ENCODE measurements at regions not wholly inside any gene's neighbourhood (a gene's known extent, or its start where the extent isn't known, plus 50 kb on each side); places are given as distances from the start of the nearest gene placed in this dataset.

DNA sequence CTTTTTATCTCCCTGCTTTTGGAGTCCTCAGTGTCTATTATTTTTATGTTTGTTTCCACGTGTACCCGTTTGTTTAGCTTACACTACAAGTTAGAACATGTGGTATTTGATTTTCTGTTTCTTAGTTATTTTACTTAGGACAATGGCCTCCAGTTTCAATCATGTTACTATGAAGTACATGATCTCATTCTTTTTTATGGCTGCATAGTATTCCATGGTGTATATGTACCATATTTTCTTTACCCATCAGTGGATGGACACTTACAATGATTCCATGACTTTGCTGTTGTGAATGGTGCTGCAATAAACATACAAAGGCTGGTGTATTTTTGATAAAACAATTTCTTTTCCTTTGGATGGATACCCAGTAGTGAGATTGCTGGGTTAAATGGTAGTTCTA lies 269.5 kb downstream of the HS3ST3A1 start:
- no peak for ATAC-seq
- intact Hi-C loops (cut with DNase I) = no loop called here
- DNase-seq (ENCODE audit: missing footprints) = no peak

DNA sequence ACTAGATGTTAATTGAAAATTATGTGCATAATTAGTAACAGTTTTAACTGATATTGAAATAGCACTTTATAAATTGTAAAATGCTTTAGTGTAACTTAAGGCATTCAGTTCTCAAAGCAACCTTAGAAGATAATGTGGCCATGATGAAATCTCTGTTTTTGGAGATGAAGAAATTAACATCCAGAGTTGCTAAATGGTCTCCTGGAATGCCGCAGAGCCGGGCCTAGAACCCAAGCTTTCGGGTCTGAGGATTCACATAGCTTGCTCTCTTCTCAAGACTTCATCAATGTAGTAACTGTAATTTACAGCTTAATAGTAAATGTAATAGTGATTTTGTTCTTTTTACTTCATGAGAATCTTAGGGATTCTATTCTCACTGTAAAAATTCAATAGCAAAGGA lies 272.3 kb downstream of the HS3ST3A1 start:
- DNase-seq (ENCODE audit: missing footprints) (no peak), ATAC-seq (no peak)
- intact Hi-C loops (cut with DNase I) = no loop called here

DNA sequence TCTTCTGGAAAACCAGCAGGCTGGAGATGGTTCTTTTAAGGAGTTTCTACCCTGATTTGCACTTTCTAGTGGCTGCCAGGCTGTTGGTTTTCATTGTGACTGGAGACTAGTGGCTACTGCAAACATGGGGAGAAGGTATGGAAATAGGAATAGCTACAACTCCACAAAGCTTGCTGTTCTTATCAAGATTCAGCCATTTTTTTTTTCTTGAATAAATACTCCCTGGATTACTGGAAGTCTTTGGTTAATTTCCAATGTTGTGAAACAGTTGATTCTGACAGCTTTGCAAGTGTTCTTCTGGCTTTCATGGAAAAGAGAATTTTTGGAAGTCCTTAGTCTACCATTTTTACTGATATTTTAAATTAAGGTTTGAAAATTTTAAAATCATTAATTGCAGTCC lies 277.7 kb downstream of the HS3ST3A1 start:
- no peak for DNase-seq (ENCODE audit: missing footprints)
- ATAC-seq = no peak

DNA sequence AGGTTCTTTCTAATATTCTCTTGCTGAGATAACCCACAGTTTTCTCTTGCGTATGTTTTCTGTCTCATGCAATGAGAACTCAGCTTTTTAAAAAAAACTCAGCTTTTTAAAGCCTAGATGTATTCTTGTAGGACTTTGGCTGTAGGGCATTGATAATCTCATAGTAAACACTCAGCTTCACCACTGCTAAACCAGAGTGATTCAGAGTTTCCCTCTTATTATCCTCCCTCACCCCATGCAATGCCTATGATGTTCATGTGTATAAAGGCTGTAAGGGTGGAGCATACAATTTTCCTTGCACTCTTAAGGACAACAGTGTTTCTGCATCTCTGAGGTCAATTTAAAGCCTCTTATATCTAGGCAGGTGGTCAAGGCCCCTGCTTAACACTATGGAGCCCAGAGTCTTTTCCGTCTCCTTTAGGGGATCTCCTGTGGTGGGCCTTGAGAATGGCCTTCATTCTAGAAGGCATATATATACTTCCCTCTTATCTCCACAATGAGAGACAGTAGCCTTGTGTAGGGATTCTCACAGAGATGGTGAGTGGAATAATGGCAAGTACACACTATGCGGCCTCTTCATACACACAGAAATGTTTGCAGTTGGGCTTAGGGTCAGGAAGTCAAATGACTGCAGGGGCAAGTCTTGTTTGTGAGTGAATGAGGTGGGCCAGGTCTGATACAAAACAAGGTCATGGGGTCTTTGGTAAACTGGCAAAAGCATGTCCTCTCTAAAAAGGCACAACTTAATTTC lies 279.6 kb downstream of the HS3ST3A1 start:
- intact Hi-C loops (cut with DNase I) = no loop called here
- no peak for ATAC-seq
- DNase-seq (ENCODE audit: missing footprints) = no peak

More for the DNA sequence above, 277.7 kb downstream of the HS3ST3A1 start:
- intact Hi-C loops (cut with DNase I) = no loop called here

DNA sequence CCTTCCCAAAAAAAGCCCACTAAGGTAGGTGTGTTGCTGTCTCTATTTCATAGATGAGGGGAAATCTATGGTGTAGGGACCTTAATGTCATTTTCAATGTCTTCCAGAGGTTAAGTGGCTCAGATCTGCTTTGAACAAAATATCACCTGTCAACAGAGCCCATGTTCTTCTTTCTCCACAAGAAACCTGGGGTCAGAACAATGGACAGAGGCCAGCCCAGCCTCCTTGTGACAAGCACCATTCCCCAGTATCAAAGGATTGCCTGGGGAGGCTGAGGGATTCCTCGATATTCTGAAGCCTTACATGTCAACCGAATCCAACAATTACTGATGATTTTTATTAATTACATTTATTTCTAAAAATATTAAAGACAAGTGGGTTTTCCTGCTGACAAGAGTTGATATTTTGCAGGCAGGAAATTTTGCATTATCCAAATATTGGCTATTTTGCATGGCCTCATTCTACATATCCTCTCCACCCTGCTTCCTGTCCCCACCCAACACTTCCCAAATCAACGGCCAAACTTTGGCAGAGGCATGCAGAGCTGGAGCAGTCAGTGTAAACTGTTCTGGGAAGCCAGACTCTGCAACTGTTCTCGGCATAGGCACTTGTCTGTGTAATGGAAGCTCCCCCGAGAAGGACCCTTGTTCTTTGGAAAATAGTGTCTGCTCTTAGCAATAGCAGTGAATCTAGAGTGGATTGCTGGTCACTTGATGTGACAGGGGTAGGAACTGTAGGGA lies 281.5 kb downstream of the HS3ST3A1 start:
- DNase-seq (ENCODE audit: missing footprints) (no peak), ATAC-seq (peak; percentile 48)
- intact Hi-C loops (cut with DNase I) = no loop called here

DNA sequence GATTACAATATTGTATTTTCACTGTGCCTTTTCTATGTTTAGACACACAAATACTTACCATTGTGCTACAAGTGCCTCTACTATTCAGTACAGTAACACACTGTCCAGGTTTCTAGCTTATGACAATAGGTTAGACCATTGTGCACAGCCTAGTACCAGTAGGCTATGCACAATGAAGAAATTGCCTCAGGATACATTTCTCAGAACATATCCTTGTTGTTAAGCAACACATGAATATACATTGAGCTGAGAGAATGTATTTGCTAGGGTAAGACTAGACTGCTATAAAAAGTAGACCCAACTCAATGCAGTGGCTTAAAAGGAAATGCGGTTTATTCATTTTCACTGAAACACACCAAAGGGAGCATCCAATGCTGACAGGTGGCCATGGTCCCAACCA lies 285.1 kb downstream of the HS3ST3A1 start:
- DNase-seq (ENCODE audit: missing footprints) = no peak
- no peak for ATAC-seq
- intact Hi-C loops (cut with DNase I) = no loop called here

DNA sequence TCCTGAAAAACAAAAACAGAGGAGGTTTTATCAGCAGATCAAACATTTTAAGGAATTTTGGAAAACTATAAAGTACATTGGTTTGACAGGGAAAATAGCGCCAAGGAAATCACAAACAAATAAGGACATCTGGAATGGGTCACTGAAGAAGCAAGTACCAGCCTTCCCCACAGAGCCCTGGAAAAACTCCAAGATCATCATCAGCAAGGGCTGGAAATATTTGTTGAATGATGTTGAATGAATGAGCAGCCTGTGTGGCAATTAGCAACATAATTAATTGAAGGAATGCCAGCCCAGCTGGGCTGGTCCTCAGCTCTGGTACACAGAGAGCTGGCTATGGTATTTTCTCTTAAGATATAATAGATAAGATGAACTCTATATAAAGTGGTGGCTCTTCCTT lies 290.4 kb downstream of the HS3ST3A1 start:
- ATAC-seq = no peak
- no peak for DNase-seq (ENCODE audit: missing footprints)
- intact Hi-C loops (cut with DNase I) = no loop called here

DNA sequence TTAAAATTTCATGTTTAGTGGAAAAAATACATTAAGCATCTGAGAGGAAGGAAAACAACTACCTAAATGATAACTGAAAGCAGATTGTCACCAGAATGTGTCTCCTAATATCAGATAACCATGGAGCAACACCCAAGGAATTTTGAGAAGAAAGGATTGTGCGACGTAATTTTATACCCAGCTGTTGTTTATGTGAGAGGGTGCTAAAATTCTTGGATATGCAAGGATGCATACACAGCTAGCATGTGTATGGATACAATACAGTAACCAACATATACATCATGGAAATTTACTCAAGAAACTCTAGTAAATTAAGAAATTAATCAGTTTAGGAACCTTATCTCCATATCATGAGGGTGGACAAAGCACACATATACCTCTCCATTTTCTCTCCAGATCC lies 290.9 kb downstream of the HS3ST3A1 start:
- intact Hi-C loops (cut with DNase I) = no loop called here
- DNase-seq (ENCODE audit: missing footprints) (no peak), ATAC-seq (no peak)

DNA sequence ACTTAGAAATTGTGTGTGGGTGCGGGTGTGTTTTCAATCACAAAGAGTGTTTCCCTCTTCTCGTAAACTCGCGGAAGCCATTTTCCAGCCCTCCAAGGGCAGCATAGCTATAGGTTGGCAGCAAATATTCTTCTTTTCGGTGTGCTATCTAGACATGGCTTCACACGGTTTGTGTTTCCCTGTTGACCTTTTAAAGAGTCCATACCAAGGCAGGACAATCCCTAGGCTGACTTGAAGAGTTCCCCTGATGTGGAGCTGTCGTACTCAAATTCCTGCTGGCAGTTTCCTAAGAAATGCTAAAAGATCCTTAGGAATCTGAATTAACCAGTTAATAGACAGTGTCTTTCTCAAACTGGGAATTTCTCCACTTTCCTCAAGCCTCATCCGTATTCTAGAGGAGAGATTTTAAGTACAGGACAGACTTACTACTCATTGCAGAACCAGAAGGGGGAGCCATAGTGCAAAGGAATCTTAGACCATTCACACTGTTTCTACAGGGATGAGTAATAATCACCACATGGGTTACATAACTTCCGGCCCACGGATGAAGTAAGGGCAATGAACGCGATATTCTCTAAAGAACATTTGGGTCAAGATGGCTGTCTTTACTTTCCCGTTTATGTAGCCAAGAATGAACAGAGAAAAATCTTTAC lies 288.6 kb upstream of the ELAC2 start:
- no peak for ATAC-seq
- DNase-seq (ENCODE audit: missing footprints) = no peak
- intact Hi-C loops (cut with DNase I) = no loop called here

DNA sequence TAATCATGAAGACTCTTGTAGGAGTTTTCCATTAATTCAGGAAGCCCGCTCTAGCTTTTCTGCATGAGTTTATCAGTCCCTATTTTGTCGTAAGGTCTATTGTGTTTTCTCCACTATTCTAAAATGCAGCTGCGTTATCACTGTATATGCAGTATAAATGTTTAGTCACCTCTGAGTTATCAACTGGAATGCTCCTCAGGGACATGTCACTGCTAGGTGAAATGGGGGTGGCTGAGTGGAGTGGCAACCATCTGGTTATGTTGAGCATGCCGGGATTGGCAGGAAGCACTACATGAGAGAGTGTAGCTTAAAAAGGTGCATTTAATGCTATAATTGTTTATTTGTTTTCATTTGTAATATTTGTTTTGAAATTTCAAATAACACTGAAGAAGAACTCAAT lies 285.2 kb upstream of the ELAC2 start:
- no peak for ATAC-seq
- intact Hi-C loops (cut with DNase I) = no loop called here

DNA sequence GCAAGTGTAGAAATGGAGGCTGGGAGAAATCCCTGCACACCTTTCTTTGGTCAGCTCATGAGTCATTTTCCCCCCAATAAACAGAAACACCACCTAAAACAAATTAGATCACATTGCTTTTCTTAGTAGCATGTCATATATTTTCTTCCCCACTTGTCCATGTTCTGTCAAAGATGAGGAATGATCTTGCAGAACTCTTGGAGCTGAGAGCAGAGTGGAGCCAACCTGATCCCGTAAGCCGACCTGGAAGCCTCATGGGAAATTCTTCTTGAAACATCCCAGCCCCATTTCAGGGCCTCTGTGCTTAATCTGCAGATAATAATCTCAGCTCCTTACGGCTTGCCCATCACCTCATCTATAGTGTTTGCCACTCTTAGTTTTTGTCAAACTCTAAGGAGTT lies 284.6 kb upstream of the ELAC2 start:
- ATAC-seq (no peak), DNase-seq (ENCODE audit: missing footprints) (no peak)
- intact Hi-C loops (cut with DNase I) = no loop called here

More for the DNA sequence above, 285.2 kb upstream of the ELAC2 start:
- no peak for DNase-seq (ENCODE audit: missing footprints)

DNA sequence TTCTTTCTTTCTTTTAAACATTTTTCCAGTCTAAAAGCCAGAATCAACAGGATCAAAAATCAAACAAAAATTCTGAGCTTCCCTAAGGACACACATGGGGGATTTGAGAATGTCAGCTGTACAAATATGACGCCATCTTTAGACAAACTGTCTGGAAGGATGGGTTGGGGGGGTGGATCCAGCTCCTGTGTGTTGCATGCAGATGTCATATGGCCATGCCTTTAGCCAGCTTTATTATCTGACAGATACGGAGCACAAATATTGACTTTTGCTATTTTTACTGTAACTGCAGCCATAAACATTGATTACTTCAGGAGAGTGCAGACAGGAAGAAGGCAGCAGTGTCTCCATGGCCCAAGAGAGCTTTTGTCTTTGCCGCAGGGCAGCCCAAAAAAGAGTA lies 279.4 kb upstream of the ELAC2 start:
- intact Hi-C loops (cut with DNase I) = no loop called here
- ATAC-seq (no peak), DNase-seq (ENCODE audit: missing footprints) (no peak)

DNA sequence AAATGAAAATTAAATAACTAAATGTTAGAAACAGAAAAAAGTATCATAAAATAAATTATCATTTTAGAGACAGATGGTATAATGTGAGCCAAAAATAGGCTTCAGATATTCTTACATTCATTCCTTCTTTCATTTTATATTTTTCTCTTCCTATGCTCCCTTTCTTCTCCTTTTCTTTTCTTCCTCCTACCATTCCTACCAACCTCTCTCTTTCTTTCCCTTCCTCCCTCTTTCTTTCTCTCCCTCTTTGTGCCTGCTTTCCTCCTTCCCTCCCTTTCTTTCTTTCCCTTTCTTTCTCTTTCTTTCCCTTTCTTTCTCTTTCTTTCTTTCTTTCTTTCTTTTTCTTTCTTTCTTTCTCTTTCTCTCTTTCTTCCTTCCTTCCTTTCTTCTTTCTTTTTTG lies 275.6 kb upstream of the ELAC2 start:
- DNase-seq (ENCODE audit: missing footprints) (no peak), ATAC-seq (no peak)
- intact Hi-C loops (cut with DNase I) = no loop called here

DNA sequence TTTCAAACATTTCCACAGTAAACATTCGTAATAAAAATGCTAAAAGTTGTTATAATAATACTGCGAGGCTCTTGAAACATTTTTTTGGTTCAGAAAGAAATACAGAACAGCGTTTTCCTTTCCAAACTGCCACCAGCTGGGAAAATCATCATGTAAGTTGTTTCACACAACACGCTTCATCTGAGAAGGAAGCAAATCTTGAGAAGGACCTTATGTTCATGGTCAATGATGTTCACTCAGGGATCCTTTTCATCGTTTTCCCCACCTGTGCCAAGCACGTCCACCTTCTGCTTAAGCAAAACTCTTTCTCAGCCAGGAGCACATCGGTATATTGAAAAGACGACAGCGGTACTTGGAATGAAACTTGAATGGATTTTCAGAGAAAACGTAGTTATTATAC lies 274.5 kb upstream of the ELAC2 start:
- DNase-seq (ENCODE audit: missing footprints) = no peak
- no peak for ATAC-seq
- intact Hi-C loops (cut with DNase I) = no loop called here

DNA sequence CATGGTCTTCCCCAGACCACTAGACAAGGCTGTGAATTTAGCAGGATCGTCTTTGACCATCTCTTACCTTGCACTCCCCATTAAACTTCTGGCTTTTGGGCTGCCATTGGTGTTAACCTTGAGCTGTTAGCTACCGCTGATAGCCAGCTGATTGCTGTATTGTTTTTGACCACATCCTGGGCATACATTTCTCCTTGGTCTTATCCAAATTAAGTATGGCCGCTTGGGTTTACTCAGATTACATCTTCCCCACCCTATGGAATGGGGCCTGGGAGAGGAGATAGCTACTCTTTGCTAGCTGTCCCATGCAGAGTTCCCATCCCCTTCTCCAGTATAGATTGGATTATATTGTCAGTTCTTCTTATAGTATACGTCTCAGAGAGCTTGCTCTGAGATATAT lies 270.4 kb upstream of the ELAC2 start:
- DNase-seq (ENCODE audit: missing footprints) (no peak), ATAC-seq (no peak)
- intact Hi-C loops (cut with DNase I) = no loop called here

DNA sequence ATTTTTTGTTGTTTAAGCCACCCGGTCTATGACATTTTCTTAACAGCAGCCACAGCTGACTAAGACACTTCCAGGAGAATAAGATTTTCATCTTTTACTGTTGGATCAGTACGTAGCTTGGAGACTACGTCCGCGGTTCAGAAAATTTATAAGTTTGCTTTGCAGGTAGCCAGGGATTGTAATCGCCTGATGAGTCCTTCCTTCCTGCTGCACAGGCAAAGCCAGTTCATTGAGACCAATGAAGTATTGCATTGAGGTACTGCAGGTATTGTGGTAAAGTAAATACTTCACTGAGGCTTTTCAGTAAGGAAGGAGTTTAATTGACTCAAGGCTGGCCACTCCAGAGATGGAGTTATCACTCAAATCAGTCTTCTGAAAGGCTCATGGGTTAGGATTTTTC lies 269.4 kb upstream of the ELAC2 start:
- DNase-seq (ENCODE audit: missing footprints) (no peak), ATAC-seq (no peak)
- intact Hi-C loops (cut with DNase I) = no loop called here

DNA sequence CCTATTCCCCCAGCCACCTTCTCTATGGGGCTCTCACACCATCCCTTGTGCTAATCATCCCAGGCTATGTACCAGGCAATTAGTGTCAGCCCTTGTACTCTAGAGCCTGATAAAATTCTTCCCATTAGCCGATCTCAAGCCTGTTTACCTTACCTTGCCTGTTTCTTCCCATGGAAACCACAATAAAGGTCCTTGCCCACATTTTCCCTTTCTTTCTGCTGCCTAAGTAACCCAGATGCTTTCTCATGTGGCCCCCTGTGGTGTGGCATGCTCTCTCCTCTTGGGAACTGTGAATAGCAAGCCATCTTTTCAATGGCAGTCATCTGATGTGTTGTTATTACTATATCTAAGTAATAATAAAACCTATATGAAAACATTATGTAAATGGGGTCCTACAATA lies 265.8 kb upstream of the ELAC2 start:
- intact Hi-C loops (cut with DNase I) = no loop called here
- DNase-seq (ENCODE audit: missing footprints) = no peak
- ATAC-seq = no peak

DNA sequence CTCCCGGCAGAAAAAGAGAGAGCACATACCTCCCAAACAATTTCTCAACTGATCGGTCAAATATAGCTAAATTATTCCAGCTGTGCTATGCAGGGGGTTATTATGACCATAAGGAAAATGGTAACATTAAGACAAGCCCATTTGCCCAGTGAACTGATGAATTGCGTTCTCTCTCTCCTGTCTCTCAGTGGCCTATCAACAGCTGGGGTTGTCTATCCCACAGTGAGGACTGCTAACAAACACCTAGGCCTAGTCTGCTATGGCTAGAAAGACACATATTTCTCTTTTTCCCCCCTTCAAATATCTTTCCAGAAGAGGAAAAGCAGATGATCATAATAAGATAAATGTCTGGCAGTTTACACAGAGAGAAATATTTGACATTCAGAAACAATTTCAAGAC lies 263.8 kb upstream of the ELAC2 start:
- DNase-seq (ENCODE audit: missing footprints) (no peak), ATAC-seq (no peak)
- intact Hi-C loops (cut with DNase I) = no loop called here

DNA sequence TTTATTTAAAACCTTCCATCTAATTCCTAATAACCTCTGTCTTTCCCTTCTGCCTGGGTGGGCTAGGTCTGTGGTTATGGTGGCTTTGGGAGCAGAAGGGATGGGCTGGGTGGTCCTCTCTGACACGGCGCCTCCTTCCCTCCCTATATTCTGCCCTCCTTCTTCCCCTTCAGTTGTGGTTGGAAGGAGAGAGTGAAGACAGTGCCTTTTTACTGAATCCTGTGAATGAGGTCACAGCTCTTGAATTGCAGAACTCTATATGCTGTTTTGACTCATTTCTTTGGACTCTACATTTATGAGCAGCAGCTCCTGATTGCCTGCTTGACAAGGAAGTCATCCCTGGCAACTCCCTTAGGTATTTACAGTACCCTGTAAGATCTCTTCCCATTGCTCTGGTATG lies 256.0 kb upstream of the ELAC2 start:
- intact Hi-C loops (cut with DNase I) = no loop called here
- ATAC-seq = no peak

DNA sequence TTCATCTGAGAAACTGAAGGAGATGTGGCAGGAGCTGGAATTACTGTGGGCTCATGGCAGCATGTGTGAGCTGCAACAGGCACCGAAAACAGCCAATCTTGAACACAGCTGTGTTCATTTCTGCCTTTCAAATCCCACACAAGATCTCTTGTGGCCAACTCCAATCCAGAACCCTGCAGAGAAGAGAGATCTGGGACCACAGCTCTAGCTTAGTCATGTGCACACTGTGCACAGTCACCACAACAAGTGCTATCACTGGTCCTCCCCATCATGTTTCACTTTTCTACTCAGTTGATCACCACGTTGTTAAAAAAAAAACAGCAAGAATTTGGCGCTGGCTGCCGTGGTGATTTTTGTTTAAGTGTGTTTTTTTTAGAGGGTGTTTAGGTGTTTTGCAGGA lies 254.5 kb upstream of the ELAC2 start:
- no peak for ATAC-seq
- intact Hi-C loops (cut with DNase I) = no loop called here
- DNase-seq (ENCODE audit: missing footprints) = no peak

More for the DNA sequence above, 256.0 kb upstream of the ELAC2 start:
- no peak for DNase-seq (ENCODE audit: missing footprints)
